HG03159 (cell line): ENCODE measurements at regions not wholly inside any gene's neighbourhood (a gene's known extent, or its start where the extent isn't known, plus 50 kb on each side); places are given as distances from the start of the nearest gene placed in this dataset.

Experiments used
- ATAC-seq: cut with Tn5 transposase; IDR thresholded peaks from one replicate; pipeline ENCODE4 v1.9.1; 2021; ENCODE audit warnings: mild to moderate bottlenecking, moderate library complexity; ENCODE audit not compliant: unreplicated experiment

- ATAC-seq: no peak
These were observed 136.8 kb downstream of the C5orf15 start for GRCh38 chr5:133831491-133832224.

DNA sequence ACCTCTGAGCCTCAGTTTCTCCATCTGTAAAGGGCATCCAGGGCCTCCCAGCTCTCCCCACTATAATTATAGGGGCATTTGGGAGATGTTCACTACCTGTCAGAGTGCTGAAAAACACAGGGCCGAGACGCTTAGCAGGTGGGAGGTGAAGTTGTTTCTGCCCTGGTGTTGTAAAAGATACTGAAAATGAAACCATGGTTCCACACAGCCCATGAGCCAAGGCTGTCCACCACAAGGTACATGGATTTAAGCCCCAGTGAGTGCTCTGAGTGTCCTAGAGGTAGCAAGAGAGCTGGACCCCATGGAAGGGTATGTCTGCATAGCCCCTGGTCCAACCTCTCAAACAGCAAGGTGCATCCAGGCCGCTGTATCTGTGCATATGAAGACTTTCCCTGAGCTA, 137.5 kb downstream of the C5orf15 start:
- no peak for ATAC-seq

DNA sequence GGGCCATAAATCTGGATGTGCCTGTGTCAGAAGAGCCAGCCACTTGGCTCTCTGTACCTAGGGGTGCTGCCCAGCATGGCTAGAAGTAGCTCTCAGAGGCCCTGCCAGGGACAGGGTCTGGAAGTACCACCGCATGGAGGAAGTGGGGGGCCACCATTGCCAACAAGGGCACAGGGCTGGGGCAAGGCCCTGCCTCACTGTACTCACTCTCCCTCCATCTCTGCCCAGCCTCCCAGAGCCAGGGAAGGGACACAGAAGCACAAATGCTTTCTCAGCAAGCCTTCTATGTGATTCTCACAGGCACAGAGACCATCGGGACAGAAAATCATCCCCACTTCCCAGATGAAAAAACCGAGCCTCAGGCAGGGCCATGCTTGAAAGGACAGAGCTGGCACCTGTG, 138.1 kb downstream of the C5orf15 start:
- no peak for ATAC-seq

- no peak for ATAC-seq
These were observed 138.6 kb downstream of the C5orf15 start for GRCh38 chr5:133829786-133830185.

DNA sequence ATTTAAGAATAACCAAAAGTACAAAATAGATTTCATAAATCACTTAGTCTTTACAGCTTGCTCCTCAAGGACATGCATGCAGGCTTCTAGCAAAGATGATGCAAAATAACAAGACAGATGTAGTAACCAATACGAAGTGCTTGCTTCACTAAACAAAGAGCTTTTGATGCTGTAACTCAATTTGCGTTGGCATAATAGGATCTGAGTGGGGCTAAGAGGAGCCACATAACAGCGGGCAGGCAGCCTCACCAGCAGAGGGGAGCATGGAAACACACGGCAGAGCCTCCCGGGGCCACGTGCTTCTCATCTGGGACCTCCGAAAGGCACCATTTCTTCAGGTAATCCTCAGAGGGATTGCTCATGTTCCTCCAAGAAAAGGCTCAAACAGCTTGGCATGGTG, 139.7 kb downstream of the C5orf15 start:
- no peak for ATAC-seq

- no peak for ATAC-seq
These were observed 140.6 kb downstream of the C5orf15 start for GRCh38 chr5:133827830-133828229.

DNA sequence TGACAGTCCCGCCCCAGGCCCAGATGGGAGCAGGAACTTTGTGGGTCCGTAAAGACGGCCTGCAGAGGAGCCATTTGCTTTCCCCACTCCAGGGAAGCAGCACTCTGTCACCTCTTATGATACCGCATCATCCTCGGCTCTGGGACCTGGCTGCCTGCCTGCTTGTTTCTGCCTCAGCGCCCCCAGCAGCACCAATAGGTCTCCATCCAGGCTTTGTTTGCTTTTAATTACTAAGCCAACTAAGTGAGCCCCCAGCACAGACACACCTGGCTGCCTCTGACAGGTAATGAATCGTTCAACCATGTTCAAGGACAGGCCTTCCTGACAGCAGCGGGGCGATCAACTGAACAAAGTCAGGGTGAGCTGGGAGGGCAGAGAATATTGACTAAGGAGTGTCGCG, 141.4 kb downstream of the C5orf15 start:
- no peak for ATAC-seq

GRCh38 chr5:133825631-133826289, 142.7 kb downstream of the C5orf15 start:
- ATAC-seq: peak; percentile 42

DNA sequence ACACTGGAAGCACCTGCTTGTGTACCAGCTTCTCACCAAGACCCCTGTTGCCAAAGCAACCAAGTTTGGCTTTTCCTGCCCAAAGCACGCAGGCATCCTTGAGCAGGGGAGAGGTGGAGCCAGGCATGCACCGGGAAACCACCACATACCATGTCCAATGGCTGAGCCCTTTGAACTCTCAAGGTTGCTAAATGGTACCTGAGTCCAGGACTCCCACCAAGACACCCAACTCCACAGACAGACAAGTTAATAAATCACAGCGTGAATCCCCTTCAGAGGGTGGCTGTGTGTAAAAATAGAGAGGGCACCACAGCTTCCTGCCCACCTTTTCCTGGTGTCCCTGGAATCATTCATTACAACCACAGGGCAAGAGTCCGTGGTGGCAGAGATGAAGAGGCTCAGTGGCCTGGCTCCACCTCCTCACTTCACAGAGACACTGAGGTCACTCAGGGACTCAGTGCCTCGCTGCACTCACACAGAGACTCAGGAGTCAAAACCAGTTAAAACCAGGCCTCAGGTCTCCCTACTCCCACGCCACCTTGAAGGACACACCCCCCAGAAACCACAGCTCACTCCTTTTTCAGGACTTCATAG, 143.7 kb downstream of the C5orf15 start:
- peak; percentile 60 for ATAC-seq

DNA sequence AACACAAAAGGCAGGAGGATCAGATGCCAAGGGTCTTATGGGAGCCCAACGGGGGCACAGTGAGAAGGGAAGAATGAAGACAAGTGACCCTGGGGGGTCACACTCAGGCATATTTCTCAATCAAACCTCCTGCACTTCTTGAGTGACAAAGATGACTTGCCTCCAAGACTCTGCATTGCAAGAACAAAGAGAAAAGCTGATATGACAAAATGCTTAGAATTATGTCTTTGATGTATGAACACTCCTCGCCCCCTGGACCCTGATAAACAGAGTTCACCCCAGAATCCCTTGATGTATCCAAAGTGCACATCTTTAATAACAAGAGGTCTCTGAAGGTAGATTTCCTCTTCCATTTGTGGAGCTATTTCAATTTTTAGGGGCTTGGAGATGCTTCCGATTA, 146.5 kb downstream of the C5orf15 start:
- no peak for ATAC-seq

GRCh38 chr5:133821311-133821741, 147.1 kb downstream of the C5orf15 start:
- no peak for ATAC-seq

DNA sequence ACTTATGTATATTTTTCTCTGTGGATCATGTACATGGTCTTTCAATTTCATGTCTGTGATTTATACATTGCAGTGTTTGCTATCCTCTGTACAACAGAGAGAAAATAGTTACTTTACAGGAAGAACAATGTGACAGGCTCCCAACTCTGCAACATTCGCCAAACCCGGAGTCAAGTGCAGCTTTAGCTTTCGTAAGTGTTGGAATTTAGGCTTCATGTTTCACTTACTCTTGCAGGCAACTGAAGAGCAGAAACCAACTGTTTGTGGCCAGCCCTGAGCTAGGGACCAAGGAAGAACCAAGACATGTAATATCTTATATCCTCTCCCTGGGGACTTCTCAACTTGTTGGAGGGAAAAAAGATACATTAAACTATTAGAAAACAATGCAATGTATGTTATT, 147.9 kb downstream of the C5orf15 start:
- ATAC-seq: no peak

GRCh38 chr5:133819977-133820471, 148.4 kb downstream of the C5orf15 start:
- no peak for ATAC-seq

GRCh38 chr5:133818869-133819600, 149.4 kb downstream of the C5orf15 start:
- ATAC-seq: no peak

- no peak for ATAC-seq
These were observed 150.4 kb downstream of the C5orf15 start for GRCh38 chr5:133818031-133818431.

DNA sequence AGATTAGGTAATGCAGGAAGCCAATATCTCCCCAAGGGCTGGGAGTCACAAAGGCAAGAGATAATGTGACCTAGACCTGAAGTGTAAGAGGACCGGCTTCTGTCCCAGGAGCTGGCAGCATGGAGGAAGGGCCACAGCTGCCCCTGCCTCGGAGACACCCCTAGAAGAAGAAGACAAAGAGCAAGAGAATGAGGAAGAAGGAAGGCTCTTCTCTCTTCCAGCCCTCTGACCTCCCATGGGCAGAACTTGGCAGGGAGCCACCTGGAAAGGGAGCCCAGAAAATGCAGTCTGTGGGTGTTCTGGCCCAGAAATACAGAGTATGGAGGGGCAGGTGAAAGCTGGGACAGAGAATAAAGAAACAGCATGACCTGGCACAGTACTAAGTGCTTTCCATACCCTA, 151.0 kb downstream of the C5orf15 start:
- no peak for ATAC-seq

GRCh38 chr5:133816791-133817190, 151.6 kb downstream of the C5orf15 start:
- no peak for ATAC-seq

DNA sequence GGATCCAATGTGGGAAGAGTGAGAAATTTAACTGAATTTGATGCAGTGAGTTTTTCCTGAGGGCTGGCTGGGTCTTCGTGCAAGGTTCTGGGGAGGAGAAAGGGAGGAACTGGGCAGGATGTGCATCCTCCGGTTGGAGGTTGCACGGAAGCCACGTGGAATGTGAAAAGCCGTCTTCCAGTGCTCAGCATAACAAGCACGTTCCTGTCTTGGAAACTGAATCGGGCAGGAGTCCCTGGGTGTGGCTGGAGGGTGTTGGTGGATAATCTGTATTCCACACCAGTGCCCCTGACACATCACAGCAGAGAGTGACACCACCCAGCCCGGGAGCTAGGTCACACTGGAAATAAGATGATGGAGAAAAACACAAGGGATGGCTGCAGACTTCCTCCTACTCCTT, 154.3 kb downstream of the C5orf15 start:
- no peak for ATAC-seq

GRCh38 chr5:133811168-133811567, 157.3 kb downstream of the C5orf15 start:
- ATAC-seq: no peak

GRCh38 chr5:133809801-133810200, 158.6 kb downstream of the C5orf15 start:
- no peak for ATAC-seq

DNA sequence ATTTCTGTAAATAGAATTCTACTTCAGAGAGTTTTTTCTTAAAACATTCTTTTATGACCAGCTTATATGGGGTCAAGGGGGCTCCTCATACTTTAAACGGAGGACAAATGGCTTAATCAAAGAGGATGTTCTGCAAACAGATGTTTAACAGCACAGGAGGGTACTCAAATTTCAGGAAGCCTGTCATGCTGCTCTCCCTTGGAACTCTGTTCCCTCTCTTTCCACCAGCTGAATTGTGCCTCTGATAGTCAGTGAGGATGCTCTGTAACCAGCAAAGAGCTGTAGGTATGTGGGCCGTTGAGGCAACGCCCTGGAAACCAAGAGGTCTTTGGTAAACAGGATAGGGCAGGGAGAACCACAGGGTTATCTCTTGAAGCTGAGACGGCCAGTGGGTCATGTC, 161.1 kb downstream of the C5orf15 start:
- no peak for ATAC-seq
